Stimulated activated CD8-positive, alpha-beta memory T cell treated with anti-CD3 and anti-CD28 coated beads, Interleukin-7, amount 100 ng/mL, for 48 hours (primary cell): ENCODE measurements at regions not wholly inside any gene's neighbourhood (a gene's known extent, or its start where the extent isn't known, plus 50 kb on each side); places are given as distances from the start of the nearest gene placed in this dataset.

Experiments used
- DNase-seq, 2 donors: peaks; one replicate each; pipeline ENCODE4 v3.0.0-alpha.2; 2020; ENCODE audit warnings: low read depth in 1 of 2; ENCODE audit errors: extremely low read depth in 1 of 2

DNA sequence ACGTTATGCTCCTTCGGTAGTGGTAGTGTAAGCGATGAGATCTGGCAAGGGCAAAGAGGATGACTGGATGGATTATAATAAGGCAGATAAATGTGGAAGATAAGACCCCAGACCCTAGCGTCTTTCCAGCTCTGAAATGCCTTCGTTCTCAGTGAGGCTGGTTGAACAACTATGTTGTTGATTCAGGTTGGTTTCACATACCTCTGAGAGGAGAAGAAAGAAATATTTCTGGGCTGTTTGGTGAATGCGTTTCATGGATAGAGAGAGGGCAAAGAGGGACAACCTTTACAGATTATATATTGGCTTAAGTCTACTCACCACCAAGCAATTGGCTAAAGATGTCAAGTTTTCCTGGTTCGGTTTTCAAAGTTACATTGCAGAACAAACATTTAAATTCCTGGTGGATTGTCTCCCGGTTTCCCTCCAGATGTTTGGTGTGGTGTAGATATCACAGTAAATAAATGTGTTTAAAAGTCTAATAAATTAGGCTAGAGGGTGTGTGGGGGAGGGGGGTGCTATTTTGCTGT, 190.1 kb upstream of the GLI2 start:
- no peak for DNase-seq

DNA sequence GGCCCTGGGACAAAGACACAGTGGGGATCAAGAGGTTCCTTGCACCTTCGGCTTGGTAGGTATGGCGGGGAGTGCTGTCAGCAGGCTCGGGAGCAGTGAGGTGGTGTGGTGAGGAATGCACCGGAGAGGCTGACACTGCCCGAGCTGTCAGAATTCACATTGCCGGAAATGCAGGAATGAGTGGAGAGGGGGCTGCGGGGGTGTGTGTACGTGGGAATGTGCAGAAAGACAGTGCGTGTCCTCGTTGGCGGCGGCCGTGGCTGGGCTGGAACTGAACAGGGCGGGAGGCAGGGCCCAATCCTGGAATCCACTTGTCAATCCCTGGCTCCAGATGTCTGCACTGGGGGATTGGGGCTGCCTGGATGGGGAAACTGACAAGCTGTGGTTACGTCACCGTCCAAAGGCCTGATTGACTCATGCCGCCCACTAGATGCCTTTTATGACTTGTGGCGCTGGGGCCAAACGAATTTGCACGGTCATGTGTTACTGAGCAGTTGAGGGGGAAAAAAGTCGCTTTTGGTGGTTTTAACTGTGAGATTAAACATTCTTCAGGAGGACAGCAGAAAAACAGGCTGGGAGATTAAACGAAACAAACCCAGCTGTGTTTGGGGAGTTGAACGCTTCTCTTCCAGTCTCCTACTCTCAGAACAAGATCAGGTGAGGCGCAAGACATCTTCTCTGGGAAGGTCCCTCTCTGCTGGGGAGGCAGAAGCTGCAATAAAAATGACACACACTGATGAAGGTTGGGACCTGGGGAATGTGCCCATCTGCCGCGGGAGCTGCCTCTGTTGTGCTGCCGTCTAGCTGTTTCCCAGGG, 189.4 kb upstream of the GLI2 start:
- DNase-seq = no peak

DNA sequence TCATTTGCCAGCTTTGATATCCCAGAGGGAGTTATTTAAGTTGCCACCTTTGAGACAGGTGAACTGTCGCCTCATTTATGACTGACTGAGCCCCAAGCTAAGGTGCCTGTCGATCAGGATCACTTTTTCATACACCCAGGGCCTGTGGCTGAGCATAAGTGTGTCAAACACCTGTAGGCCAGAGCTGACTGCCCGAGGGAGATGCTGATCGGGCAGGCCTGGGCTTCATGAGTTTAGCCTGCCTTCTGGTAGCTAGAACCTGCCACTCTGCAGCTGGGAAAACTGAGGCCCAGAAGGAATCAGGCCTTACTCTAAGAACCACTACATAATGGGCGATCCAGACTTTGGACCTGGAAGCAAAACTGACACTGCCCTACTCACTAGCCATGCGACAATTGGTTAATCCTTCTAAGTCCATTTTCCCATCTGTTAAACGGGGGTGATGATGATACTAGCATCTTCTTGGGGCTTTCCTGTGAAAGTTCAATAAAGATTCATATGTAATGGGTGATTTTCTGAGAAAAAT, 188.7 kb upstream of the GLI2 start:
- no peak for DNase-seq

GRCh38 chr2:120547662-120548061, 188.0 kb upstream of the GLI2 start:
- no peak for DNase-seq

- no peak for DNase-seq
These were observed 186.8 kb upstream of the GLI2 start for GRCh38 chr2:120548627-120549608.

- DNase-seq = no peak
These were observed 185.8 kb upstream of the GLI2 start for GRCh38 chr2:120549841-120550240.

GRCh38 chr2:120550282-120550681, 185.4 kb upstream of the GLI2 start:
- no peak for DNase-seq

- no peak for DNase-seq
These were observed 184.7 kb upstream of the GLI2 start for GRCh38 chr2:120550893-120551446.

GRCh38 chr2:120551522-120551921, 184.1 kb upstream of the GLI2 start:
- no peak for DNase-seq

GRCh38 chr2:120552079-120552478, 183.6 kb upstream of the GLI2 start:
- no peak for DNase-seq

DNA sequence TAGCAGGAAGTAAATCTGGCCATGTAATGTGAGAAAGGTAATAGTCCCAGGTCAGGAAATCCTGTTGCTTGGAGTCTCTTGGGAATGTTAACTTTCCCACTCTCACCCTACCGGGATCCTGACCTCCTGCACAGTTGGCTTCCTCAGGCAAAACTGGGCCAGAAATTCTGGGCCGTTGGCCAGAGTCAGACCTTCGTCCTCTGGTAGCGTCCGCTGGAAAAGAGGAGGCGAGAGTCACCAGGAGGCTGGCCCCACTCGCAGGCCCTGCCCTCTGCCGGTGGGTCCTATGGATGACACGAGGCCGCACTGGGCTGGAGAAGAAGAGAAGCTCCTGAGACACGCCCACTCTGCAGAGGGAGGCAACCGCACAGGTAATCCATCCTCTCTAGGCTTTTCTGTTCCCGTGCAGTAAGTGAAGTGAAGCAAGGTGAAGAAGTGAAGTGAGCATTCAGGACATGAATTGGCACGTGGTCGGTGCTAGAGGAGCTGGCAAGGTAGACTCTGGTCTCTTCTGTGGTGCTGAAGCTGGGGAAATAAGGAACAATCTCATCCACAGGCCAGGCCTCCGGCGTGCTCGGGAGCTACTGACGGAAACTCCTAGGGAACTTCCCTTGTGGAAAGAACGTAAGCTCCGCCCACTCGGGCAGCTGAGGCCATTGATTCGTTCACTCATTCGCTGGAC, 182.7 kb upstream of the GLI2 start:
- DNase-seq = peak; percentile 3 to 11

DNA sequence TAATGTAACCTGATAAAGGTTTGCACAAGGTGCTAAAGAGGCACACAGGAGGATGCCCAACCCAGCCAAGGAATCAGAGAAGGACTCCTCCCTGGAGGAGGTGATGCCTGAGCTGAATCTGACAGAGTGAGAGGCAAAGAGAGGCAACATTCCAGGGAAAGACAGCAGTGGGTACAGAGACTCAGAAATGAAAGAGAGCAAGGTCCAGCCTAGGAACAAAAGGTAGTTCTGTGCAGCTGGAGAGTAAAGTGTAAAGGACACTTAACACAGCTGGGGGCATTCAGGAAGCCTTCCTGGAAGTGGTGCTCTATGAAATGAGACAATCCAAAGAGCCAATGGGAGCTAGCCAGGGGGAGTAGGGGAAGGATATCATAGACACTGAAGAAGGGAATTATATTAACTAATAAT, 181.0 kb upstream of the GLI2 start:
- no peak for DNase-seq

GRCh38 chr2:120555092-120555491, 180.6 kb upstream of the GLI2 start:
- no peak for DNase-seq

GRCh38 chr2:120556911-120557310, 178.8 kb upstream of the GLI2 start:
- DNase-seq = no peak

- DNase-seq = no peak
These were observed 176.8 kb upstream of the GLI2 start for GRCh38 chr2:120558847-120559246.

GRCh38 chr2:120559401-120559800, 176.3 kb upstream of the GLI2 start:
- DNase-seq = no peak

DNA sequence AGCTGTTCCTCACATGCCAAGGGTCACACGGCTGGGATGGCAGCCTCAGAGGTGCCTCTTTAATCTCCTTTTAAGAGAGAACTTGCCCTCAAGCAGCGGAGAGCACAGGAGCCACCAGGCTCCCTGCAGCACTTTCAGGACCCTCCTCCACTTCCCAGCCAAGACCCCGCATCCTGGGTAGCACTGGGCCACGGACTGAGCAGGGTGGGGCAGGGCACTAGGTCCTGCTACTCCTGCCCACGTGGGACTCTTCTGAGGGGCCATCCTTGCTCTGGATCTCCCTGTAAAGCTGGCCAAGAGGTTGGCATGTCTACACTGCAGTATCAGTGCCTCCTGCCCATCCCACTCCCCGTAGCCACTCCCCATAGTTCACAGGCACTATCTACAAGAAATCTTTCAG, 175.3 kb upstream of the GLI2 start:
- DNase-seq = no peak

- DNase-seq = no peak
These were observed 174.2 kb upstream of the GLI2 start for GRCh38 chr2:120561379-120562035.

DNA sequence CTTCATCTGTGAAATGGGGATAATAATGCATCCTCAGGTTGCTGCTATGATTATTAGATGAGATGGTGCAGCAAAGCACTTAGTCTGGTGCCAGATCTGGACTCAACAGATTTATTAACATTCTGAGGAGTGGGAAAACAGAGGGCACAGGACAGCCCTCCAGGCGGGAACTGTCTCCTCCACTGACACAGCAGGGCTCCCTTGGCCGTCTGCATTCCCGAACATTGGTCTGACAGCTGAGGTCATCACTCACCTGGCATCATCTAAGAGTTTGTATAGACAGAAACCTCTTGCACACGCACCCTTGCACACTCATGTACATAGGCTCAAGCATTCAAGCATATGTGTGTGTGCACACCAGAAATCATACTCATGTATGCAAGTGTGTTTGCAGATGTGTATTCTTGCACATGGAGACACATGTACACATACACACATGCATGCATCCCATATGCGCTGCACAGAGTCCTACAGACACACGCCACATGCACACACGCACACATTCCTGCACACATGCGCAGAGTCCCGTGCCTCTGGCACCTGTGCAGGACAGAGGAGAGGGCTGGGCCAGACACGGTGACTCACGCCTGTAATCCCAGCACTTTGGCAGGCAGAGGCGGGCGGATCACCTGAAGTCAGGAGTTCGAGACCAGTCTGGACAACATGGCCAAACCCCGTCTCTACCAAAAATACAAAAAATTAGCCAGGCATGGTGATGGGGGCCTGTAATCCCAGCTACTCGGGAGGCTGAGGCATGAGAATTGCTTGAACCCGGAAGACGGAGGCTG, 173.3 kb upstream of the GLI2 start:
- DNase-seq = no peak
